H9 (cell line): ENCODE measurements at regions not wholly inside any gene's neighbourhood (a gene's known extent, or its start where the extent isn't known, plus 50 kb on each side); places are given as distances from the start of the nearest gene placed in this dataset.

Experiments
- DNase-seq: peaks from one replicate; pipeline ENCODE4 v3.0.0-alpha.2; 2017
- H2AFZ ChIP-seq: one replicate; pipeline ENCODE4 v1.6.1; 2013; ENCODE audit warnings: mild to moderate bottlenecking, low read length, control low read depth, moderate library complexity
- H2AK5ac ChIP-seq: 2 replicates; pipeline ENCODE4 v1.6.1; 2013; ENCODE audit warnings: low read length, control low read depth, mixed read lengths; ENCODE audit not compliant: insufficient read length
- H2BK120ac ChIP-seq: one replicate; pipeline ENCODE4 v1.6.1; 2013; ENCODE audit warnings: low read depth, mild to moderate bottlenecking, low read length, control low read depth, inconsistent platforms; ENCODE audit not compliant: poor library complexity, severe bottlenecking
- H2BK12ac ChIP-seq: 2 replicates; pipeline ENCODE4 v1.6.1; 2013; ENCODE audit warnings: low read length, control low read depth, mixed read lengths, low read depth; ENCODE audit not compliant: insufficient read length
- H2BK15ac ChIP-seq: 2 replicates; pipeline ENCODE4 v1.6.1; 2013; ENCODE audit warnings: low read depth, low read length, control low read depth
- H2BK20ac ChIP-seq: one replicate; pipeline ENCODE4 v1.6.1; 2013; ENCODE audit warnings: low read depth, mild to moderate bottlenecking, low read length, control low read depth, inconsistent platforms; ENCODE audit not compliant: poor library complexity, severe bottlenecking
- H2BK5ac ChIP-seq: 2 replicates; pipeline ENCODE4 v1.6.1; 2013; ENCODE audit warnings: low read length, control low read depth, mixed read lengths; ENCODE audit not compliant: insufficient read length
- H3K14ac ChIP-seq: 2 replicates; pipeline ENCODE4 v1.6.1; 2013; ENCODE audit warnings: low read length, control low read depth; ENCODE audit not compliant: insufficient read depth
- H3K18ac ChIP-seq: 2 replicates; pipeline ENCODE4 v1.6.1; 2013; ENCODE audit warnings: low read depth, mild to moderate bottlenecking, mixed read lengths, low read length, control low read depth; ENCODE audit not compliant: insufficient read length
- H3K23ac ChIP-seq: 2 replicates; pipeline ENCODE4 v1.6.1; 2013; ENCODE audit warnings: low read length, control low read depth, mixed read lengths, low read depth; ENCODE audit not compliant: insufficient read length
- H3K23me2 ChIP-seq: 2 replicates; pipeline ENCODE4 v1.6.1; 2013; ENCODE audit warnings: low read depth, mild to moderate bottlenecking, mixed read lengths, low read length, control low read depth; ENCODE audit not compliant: insufficient read length, poor library complexity, severe bottlenecking
- H3K27ac ChIP-seq: 2 replicates; pipeline ENCODE4 v1.5.1; 2013; ENCODE audit warnings: low read length, control low read depth, mixed read lengths, low read depth; ENCODE audit not compliant: insufficient read length
- H3K27me3 ChIP-seq: 2 replicates; pipeline ENCODE4 v1.6.1; 2013; ENCODE audit warnings: low read length, control low read depth, inconsistent platforms; ENCODE audit not compliant: insufficient read depth
- H3K4ac ChIP-seq: 2 replicates; pipeline ENCODE4 v1.6.1; 2013; ENCODE audit warnings: low read depth, mild to moderate bottlenecking, control low read depth, inconsistent platforms, low read length, moderate library complexity
- H3K4me1 ChIP-seq: 2 replicates; pipeline ENCODE4 v1.6.1; 2013; ENCODE audit warnings: low read length, control low read depth, inconsistent platforms; ENCODE audit not compliant: insufficient read depth
- H3K4me2 ChIP-seq: 2 replicates; pipeline ENCODE4 v1.6.1; 2013; ENCODE audit warnings: low read length, control low read depth, mixed read lengths; ENCODE audit not compliant: insufficient read length, insufficient read depth
- H3K56ac ChIP-seq: 2 replicates; pipeline ENCODE4 v1.6.1; 2013; ENCODE audit warnings: low read depth, mild to moderate bottlenecking, mixed read lengths, low read length, control low read depth; ENCODE audit not compliant: insufficient read length
- H3K79me1 ChIP-seq: 2 replicates; pipeline ENCODE4 v1.6.1; 2013; ENCODE audit warnings: low read depth, mild to moderate bottlenecking, moderate library complexity, low read length, control low read depth, inconsistent platforms; ENCODE audit not compliant: insufficient read depth, poor library complexity, severe bottlenecking
- H3K79me2 ChIP-seq: 2 replicates; pipeline ENCODE4 v1.6.1; 2013; ENCODE audit warnings: low read length, control low read depth, inconsistent platforms; ENCODE audit not compliant: insufficient read depth
- H3K9ac ChIP-seq: 2 replicates; pipeline ENCODE4 v1.6.1; 2013; ENCODE audit warnings: low read length, control low read depth, mixed read lengths; ENCODE audit not compliant: insufficient read length; ENCODE audit errors: extremely low read depth
- H3K9me3 ChIP-seq: one replicate; pipeline ENCODE4 v1.6.1; 2013; ENCODE audit warnings: low read depth, low read length, inconsistent platforms; ENCODE audit not compliant: control insufficient read depth
- H3T11ph ChIP-seq: one replicate; pipeline ENCODE4 v1.6.1; 2013; ENCODE audit warnings: mild to moderate bottlenecking, low read length, control low read depth, inconsistent platforms
- H4K20me1 ChIP-seq: one replicate; pipeline ENCODE4 v1.6.1; 2013; ENCODE audit not compliant: control insufficient read depth, insufficient read length, insufficient read depth
- H4K5ac ChIP-seq: 2 replicates; pipeline ENCODE4 v1.6.1; 2013; ENCODE audit warnings: low read depth, mild to moderate bottlenecking, mixed read lengths, low read length, control low read depth; ENCODE audit not compliant: insufficient read length
- H4K8ac ChIP-seq: replicated peaks from 2 replicates; pipeline ENCODE4 v1.6.1; 2013; ENCODE audit warnings: low read length, control low read depth, mixed read lengths, low read depth; ENCODE audit not compliant: insufficient read length
- H4K91ac ChIP-seq: 2 replicates; pipeline ENCODE4 v1.6.1; 2013; ENCODE audit warnings: low read depth, mild to moderate bottlenecking, moderate library complexity, mixed read lengths, low read length, control low read depth; ENCODE audit not compliant: insufficient read length
- H3K27ac Mint-ChIP-seq, 3 experiments: 2 replicates in 2 of 3; 3 replicates in 1 of 3; pipeline ENCODE4 v1.8.0; 2020 to 2021; ENCODE audit warnings: mixed read lengths in 3 of 3, mild to moderate bottlenecking in 1 of 3, moderate library complexity in 1 of 3
- H3K27me3 Mint-ChIP-seq: 2 replicates; pipeline ENCODE4 v1.8.0; 2021; ENCODE audit warnings: low read depth, mild to moderate bottlenecking, moderate library complexity, mixed read lengths
- H3K36me3 Mint-ChIP-seq, 3 experiments: 2 replicates in 2 of 3; 3 replicates in 1 of 3; pipeline ENCODE4 v1.8.0; 2020 to 2021; ENCODE audit warnings: low read depth in 3 of 3, mixed read lengths in 3 of 3; ENCODE audit not compliant: insufficient read depth in 1 of 3
- H3K4me1 Mint-ChIP-seq, 2 experiments: 2 replicates each; pipeline ENCODE4 v1.8.0; 2020; ENCODE audit warnings: mixed read lengths in 2 of 2
- H3K4me3 Mint-ChIP-seq, 2 experiments: 2 replicates in 1 of 2; 3 replicates in 1 of 2; pipeline ENCODE4 v1.8.0; 2020 to 2021; ENCODE audit warnings: mild to moderate bottlenecking in 2 of 2, mixed read lengths in 2 of 2, moderate library complexity in 1 of 2
- H3K9me3 Mint-ChIP-seq, 2 experiments: 2 replicates in 1 of 2; 3 replicates in 1 of 2; pipeline ENCODE4 v1.8.0; 2020; ENCODE audit warnings: mild to moderate bottlenecking in 2 of 2, mixed read lengths in 2 of 2, moderate library complexity in 1 of 2
- CTCF ChIP-seq: fragments of 200-600 bp; sonication (generic); conservative IDR thresholded peaks from 3 replicates; pipeline ENCODE4 v1.8.0; 2021; ENCODE audit warnings: antibody characterized with exemption, mild to moderate bottlenecking
- WGBS: extraction: QIAGEN DNeasy Blood & Tissue Kit; methylation state at CpG from one replicate; pipeline ENCODE4 v1.1.7; 2013; ENCODE audit warnings: missing lambda C conversion rate, low lambda C conversion rate, mixed read lengths; ENCODE audit not compliant: insufficient read length; ENCODE audit errors: extremely low coverage; 5-methylcytosine and 5-hydroxymethylcytosine counted together

- H2BK20ac ChIP-seq: no peak overlapping the region
- H3K79me1 ChIP-seq: no peaks in the 10 kb centered on the region
- no peak for TF ChIP-seq CTCF
- DNase-seq: no peak
- H3K36me3 Mint-ChIP-seq: no peaks in the 10 kb centered on the region
- no peaks in the 10 kb centered on the region for H3K23me2 ChIP-seq
- H3K4me2 ChIP-seq: no peak overlapping the region
- H3K9me3 ChIP-seq: no peaks in the 10 kb centered on the region
- no CpG with 5 or more reads among the region's 3 CpGs for WGBS
- H3K27ac Mint-ChIP-seq: no peak overlapping the region
- no peaks in the 10 kb centered on the region for H3K79me2 ChIP-seq
- H2AFZ ChIP-seq: no peak overlapping the region
- peaks cover 7% of the 10 kb centered on the region; the same call in 1 of the 2 replicates for H3K4me1 ChIP-seq
- H3T11ph ChIP-seq: no peak overlapping the region
- H2AK5ac ChIP-seq: no peak overlapping the region
- no peak overlapping the region for H3K4ac ChIP-seq
- H2BK5ac ChIP-seq: no peak overlapping the region
- H3K18ac ChIP-seq: no peak overlapping the region
- H3K27ac ChIP-seq: no peak overlapping the region
- H3K27me3 ChIP-seq: no peaks in the 10 kb centered on the region; the same call in 1 of the 2 replicates
- no peak overlapping the region for H3K23ac ChIP-seq
- H4K8ac ChIP-seq: no peak overlapping the region
- no peak overlapping the region for H3K56ac ChIP-seq
- H3K9ac ChIP-seq: no peak overlapping the region
- H3K27me3 Mint-ChIP-seq: no peaks in the 10 kb centered on the region
- no peaks in the 10 kb centered on the region for H3K9me3 Mint-ChIP-seq
- H3K4me3 Mint-ChIP-seq: no peak overlapping the region
- H2BK15ac ChIP-seq: no peak overlapping the region
- no peak overlapping the region for H2BK120ac ChIP-seq
- no peak overlapping the region for H3K14ac ChIP-seq
- H3K4me1 Mint-ChIP-seq: peaks cover 13 to 27% of the 10 kb centered on the region in 2 experiments
- no peaks in the 10 kb centered on the region for H4K20me1 ChIP-seq
- no peak overlapping the region for H2BK12ac ChIP-seq
- H4K91ac ChIP-seq: no peak overlapping the region
- H4K5ac ChIP-seq: no peak overlapping the region
Measured at GRCh38 chr3:74676-75243, 121.8 kb upstream of the CHL1 start.
